Mesendoderm (in vitro differentiated cells): ENCODE measurements at regions not wholly inside any gene's neighbourhood (a gene's known extent, or its start where the extent isn't known, plus 50 kb on each side); places are given as distances from the start of the nearest gene placed in this dataset.
A peak's percentile ranks its signal among the peaks of the same experiment; 100 is the strongest.

ENCODE experiments used
- DNase-seq: peaks from one replicate; pipeline ENCODE4 v3.0.0; 2013
- H2AK5ac ChIP-seq: 2 replicates; pipeline ENCODE4 v1.6.1; 2013; ENCODE audit warnings: low read length, inconsistent platforms
- H2BK120ac ChIP-seq: 2 replicates; pipeline ENCODE4 v1.6.1; 2013; ENCODE audit warnings: low read depth, mild to moderate bottlenecking, low read length, moderate library complexity, mixed read lengths
- H2BK15ac ChIP-seq: replicated peaks from 2 replicates; pipeline ENCODE4 v1.6.1; 2013; ENCODE audit warnings: low read depth, mild to moderate bottlenecking, moderate library complexity
- H2BK5ac ChIP-seq: 2 replicates; pipeline ENCODE4 v1.6.1; 2013; ENCODE audit warnings: low read length, inconsistent platforms
- H3K18ac ChIP-seq: 2 replicates; pipeline ENCODE4 v1.6.1; 2013; ENCODE audit warnings: mild to moderate bottlenecking, low read length, mixed read lengths
- H3K23ac ChIP-seq: one replicate; pipeline ENCODE4 v1.6.1; 2013; ENCODE audit warnings: low read length
- H3K27ac ChIP-seq: 2 replicates; pipeline ENCODE4 v1.5.1; 2013; ENCODE audit warnings: low read depth, mild to moderate bottlenecking, inconsistent platforms, low read length, moderate library complexity
- H3K27me3 ChIP-seq: 2 replicates; pipeline ENCODE4 v1.6.1; 2013; ENCODE audit warnings: low read length, control low read depth, mild to moderate bottlenecking, inconsistent platforms; ENCODE audit not compliant: insufficient read depth, poor library complexity
- H3K36me3 ChIP-seq: 2 replicates; pipeline ENCODE4 v1.6.1; 2013; ENCODE audit warnings: low read length, inconsistent platforms; ENCODE audit not compliant: control insufficient read depth, insufficient read depth
- H3K4ac ChIP-seq: one replicate; pipeline ENCODE4 v1.6.1; 2013; ENCODE audit warnings: low read depth, mild to moderate bottlenecking, low read length, moderate library complexity
- H3K4me1 ChIP-seq: 2 replicates; pipeline ENCODE4 v1.6.1; 2013; ENCODE audit warnings: low read depth, low read length, inconsistent platforms; ENCODE audit not compliant: control insufficient read depth
- H3K4me2 ChIP-seq: 2 replicates; pipeline ENCODE4 v1.6.1; 2013; ENCODE audit warnings: low read length
- H3K4me3 ChIP-seq: 2 replicates; pipeline ENCODE4 v1.5.1; 2013; ENCODE audit warnings: mild to moderate bottlenecking, low read length
- H3K56ac ChIP-seq: one replicate; pipeline ENCODE4 v1.6.1; 2013; ENCODE audit warnings: low read length
- H3K79me1 ChIP-seq: 2 replicates; pipeline ENCODE4 v1.6.1; 2013; ENCODE audit warnings: low read length, inconsistent platforms
- H3K79me2 ChIP-seq: 2 replicates; pipeline ENCODE4 v1.6.1; 2013; ENCODE audit warnings: mild to moderate bottlenecking, low read length; ENCODE audit not compliant: control insufficient read depth, insufficient read depth
- H3K9ac ChIP-seq: 2 replicates; pipeline ENCODE4 v1.6.1; 2013; ENCODE audit warnings: low read length, inconsistent platforms
- H4K5ac ChIP-seq: one replicate; pipeline ENCODE4 v1.6.1; 2013; ENCODE audit warnings: low read length
- H4K8ac ChIP-seq: one replicate; pipeline ENCODE4 v1.6.1; 2013; ENCODE audit warnings: low read depth, mild to moderate bottlenecking, control low read depth, low read length, moderate library complexity
- WGBS: extraction: QIAGEN DNeasy Blood & Tissue Kit; methylation state at CpG from one replicate; pipeline ENCODE4 v1.1.7; 2013; ENCODE audit warnings: low lambda C conversion rate, missing lambda C conversion rate; ENCODE audit not compliant: insufficient coverage; ENCODE audit errors: extremely low coverage; 5-methylcytosine and 5-hydroxymethylcytosine counted together

DNA sequence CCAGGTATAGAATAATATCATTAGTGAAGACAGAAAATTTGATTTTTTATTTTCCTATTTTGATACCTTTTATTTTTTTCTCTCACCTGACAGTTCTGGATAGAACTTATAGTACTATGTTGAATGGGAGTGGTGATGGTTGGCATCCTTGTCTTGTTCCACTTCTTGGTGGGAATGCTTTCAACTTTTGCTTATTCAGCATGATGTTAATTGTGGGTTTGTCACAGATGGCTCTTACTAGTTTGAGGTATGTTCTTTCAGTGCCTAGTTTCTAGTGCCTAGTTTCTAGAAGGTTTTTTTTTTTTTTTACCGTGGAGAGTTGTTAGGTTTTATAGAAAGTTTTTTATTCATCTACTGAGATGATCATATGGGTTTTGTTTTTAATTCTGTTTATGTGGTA is 516.3 kb upstream of the NOVA1 start:
- no peak overlapping the region for H2BK5ac ChIP-seq
- no peak overlapping the region for H3K9ac ChIP-seq
- H3K4ac ChIP-seq, result no peak overlapping the region
- H3K23ac ChIP-seq, result no peak overlapping the region
- H3K4me1 ChIP-seq, result no peaks in the 10 kb centered on the region
- H4K5ac ChIP-seq, result no peak overlapping the region
- no peak overlapping the region for H2BK120ac ChIP-seq
- H4K8ac ChIP-seq, result no peak overlapping the region
- no peak overlapping the region for H2AK5ac ChIP-seq
- no peak overlapping the region for H3K4me3 ChIP-seq
- no peak overlapping the region for H2BK15ac ChIP-seq
- H3K27ac ChIP-seq, result no peak overlapping the region
- DNase-seq, result no peak
- no peak overlapping the region for H3K56ac ChIP-seq
- no peaks in the 10 kb centered on the region for H3K79me2 ChIP-seq
- no peaks in the 10 kb centered on the region for H3K36me3 ChIP-seq
- WGBS, result no CpG with 5 or more reads among the region's 1 CpG
- H3K4me2 ChIP-seq, result no peak overlapping the region
- no peaks in the 10 kb centered on the region for H3K27me3 ChIP-seq
- no peaks in the 10 kb centered on the region for H3K79me1 ChIP-seq
- no peak overlapping the region for H3K18ac ChIP-seq

DNA sequence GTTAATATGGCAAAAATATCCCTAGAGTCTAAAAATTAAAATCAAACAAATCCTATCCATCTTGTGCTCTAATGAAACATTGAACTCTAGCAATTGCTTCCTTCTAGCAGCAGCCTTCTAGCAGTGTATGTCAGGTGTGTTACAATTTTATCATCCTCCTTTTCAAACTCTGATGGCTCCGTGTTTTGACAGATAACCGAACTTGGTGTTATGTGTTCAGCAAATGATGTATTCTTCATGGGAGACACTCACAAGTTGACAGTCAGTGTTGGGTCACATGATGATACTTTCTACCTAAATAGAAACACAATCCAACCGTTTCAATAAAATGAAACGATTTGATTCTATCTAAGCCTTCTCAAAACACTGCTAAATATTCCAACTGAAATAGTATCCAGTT is 525.3 kb upstream of the NOVA1 start:
- no peaks in the 10 kb centered on the region for H3K36me3 ChIP-seq
- H2AK5ac ChIP-seq, result no peak overlapping the region
- no CpG with 5 or more reads among the region's 4 CpGs for WGBS

GRCh38 chr14:27127838-27128237 is 530.0 kb upstream of the NOVA1 start:
- H3K79me2 ChIP-seq, result no peaks in the 10 kb centered on the region
- WGBS, result no CpG with 5 or more reads among the region's 3 CpGs
- peak; percentile 29 for DNase-seq
- H3K79me1 ChIP-seq, result no peaks in the 10 kb centered on the region
- H3K4me2 ChIP-seq, result no peak overlapping the region
- H3K36me3 ChIP-seq, result no peaks in the 10 kb centered on the region
- H3K18ac ChIP-seq, result no peak overlapping the region
- H4K8ac ChIP-seq, result no peak overlapping the region
- H3K27ac ChIP-seq, result no peak overlapping the region
- no peak overlapping the region for H4K5ac ChIP-seq
- H3K4me1 ChIP-seq, result no peaks in the 10 kb centered on the region
- H3K56ac ChIP-seq, result no peak overlapping the region
- no peak overlapping the region for H2AK5ac ChIP-seq
- H3K4ac ChIP-seq, result no peak overlapping the region
- H3K27me3 ChIP-seq, result no peaks in the 10 kb centered on the region
- no peak overlapping the region for H2BK120ac ChIP-seq
- H3K4me3 ChIP-seq, result no peak overlapping the region
- no peak overlapping the region for H2BK15ac ChIP-seq
- H2BK5ac ChIP-seq, result no peak overlapping the region
- H3K23ac ChIP-seq, result no peak overlapping the region
- H3K9ac ChIP-seq, result no peak overlapping the region

More for the DNA sequence above, 525.3 kb upstream of the NOVA1 start:
- no peak overlapping the region for H3K4me3 ChIP-seq
- no peaks in the 10 kb centered on the region for H3K79me1 ChIP-seq
- H2BK15ac ChIP-seq, result no peak overlapping the region
- H4K8ac ChIP-seq, result no peak overlapping the region
- H3K4me2 ChIP-seq, result no peak overlapping the region
- H3K4me1 ChIP-seq, result no peaks in the 10 kb centered on the region
- no peak overlapping the region for H2BK5ac ChIP-seq
- H3K9ac ChIP-seq, result no peak overlapping the region
- H4K5ac ChIP-seq, result no peak overlapping the region
- DNase-seq, result no peak
- H2BK120ac ChIP-seq, result no peak overlapping the region
- no peak overlapping the region for H3K4ac ChIP-seq
- H3K27me3 ChIP-seq, result no peaks in the 10 kb centered on the region
- H3K18ac ChIP-seq, result no peak overlapping the region
- no peak overlapping the region for H3K56ac ChIP-seq
- no peak overlapping the region for H3K27ac ChIP-seq
- no peaks in the 10 kb centered on the region for H3K79me2 ChIP-seq
- H3K23ac ChIP-seq, result no peak overlapping the region

DNA sequence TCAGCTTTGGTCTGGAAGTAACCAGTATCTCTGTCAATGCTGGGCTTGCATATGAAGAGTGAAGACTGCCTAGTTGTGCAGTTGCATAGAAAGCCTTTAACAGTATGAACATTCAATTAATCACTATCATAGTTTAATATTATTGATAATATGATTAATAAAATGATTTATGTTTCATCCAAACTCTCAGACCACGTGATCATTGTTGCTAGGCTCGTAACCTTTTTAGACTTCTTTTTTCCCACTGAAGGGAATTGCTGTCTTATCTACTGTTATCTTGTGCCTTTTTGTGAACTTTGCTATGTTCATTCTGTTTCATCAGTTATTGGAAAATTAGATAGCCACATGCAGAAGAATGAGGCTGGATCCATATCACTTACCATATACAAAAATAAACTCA is 536.4 kb upstream of the NOVA1 start:
- H3K4ac ChIP-seq, result no peak overlapping the region
- no peak overlapping the region for H3K18ac ChIP-seq
- no peaks in the 10 kb centered on the region for H3K36me3 ChIP-seq
- H3K27ac ChIP-seq, result no peak overlapping the region
- H3K79me1 ChIP-seq, result no peaks in the 10 kb centered on the region
- H2AK5ac ChIP-seq, result no peak overlapping the region
- no peaks in the 10 kb centered on the region for H3K27me3 ChIP-seq
- no peak overlapping the region for H4K8ac ChIP-seq
- H2BK15ac ChIP-seq, result no peak overlapping the region
- no peak overlapping the region for H3K4me3 ChIP-seq
- no peak overlapping the region for H3K23ac ChIP-seq
- no CpG with 5 or more reads among the region's 2 CpGs for WGBS
- no peak overlapping the region for H4K5ac ChIP-seq
- H2BK5ac ChIP-seq, result no peak overlapping the region
- no peak for DNase-seq
- no peak overlapping the region for H3K56ac ChIP-seq
- no peaks in the 10 kb centered on the region for H3K4me1 ChIP-seq
- H3K4me2 ChIP-seq, result no peak overlapping the region
- H3K9ac ChIP-seq, result no peak overlapping the region
- no peaks in the 10 kb centered on the region for H3K79me2 ChIP-seq
- no peak overlapping the region for H2BK120ac ChIP-seq

DNA sequence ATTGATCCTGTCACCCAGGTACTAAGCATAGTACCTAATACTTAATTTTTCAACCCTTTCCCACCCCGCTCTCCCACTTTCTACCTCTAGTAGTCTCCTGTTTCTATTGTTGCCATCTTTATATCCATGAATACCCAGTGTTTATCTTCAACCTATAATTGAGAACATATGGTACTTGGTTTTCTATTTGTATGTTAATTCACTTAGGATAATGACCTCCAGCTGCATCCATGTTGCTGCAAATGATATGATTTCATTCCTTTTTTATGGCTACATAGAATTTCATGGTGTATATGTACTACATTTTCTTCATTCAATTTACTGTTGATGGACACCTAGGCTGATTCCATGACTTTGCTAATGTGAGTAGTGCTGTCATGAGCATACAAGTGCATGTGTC is 547.3 kb upstream of the NOVA1 start:
- no peak for DNase-seq
- Histone ChIP-seq H3K79me2 (no peaks in the 10 kb centered on the region), H4K5ac (no peak overlapping the region), H3K36me3 (no peaks in the 10 kb centered on the region), H2BK15ac (no peak overlapping the region), H3K18ac (no peak overlapping the region), H2BK120ac (no peak overlapping the region), H2BK5ac (no peak overlapping the region), H3K27me3 (no peaks in the 10 kb centered on the region), H3K4me2 (no peak overlapping the region), H3K56ac (no peak overlapping the region), H3K23ac (no peak overlapping the region), H3K27ac (no peak overlapping the region), H4K8ac (no peak overlapping the region), H3K9ac (no peak overlapping the region), H3K4ac (no peak overlapping the region), H2AK5ac (no peak overlapping the region), H3K4me3 (no peak overlapping the region), H3K79me1 (no peaks in the 10 kb centered on the region), H3K4me1 (no peaks in the 10 kb centered on the region)
- no CpG with 5 or more reads among the region's 1 CpG for WGBS

GRCh38 chr14:27148143-27148542 is 550.3 kb upstream of the NOVA1 start:
- Histone ChIP-seq H2BK5ac (no peak overlapping the region), H3K23ac (no peak overlapping the region), H2AK5ac (no peak overlapping the region), H3K79me1 (no peaks in the 10 kb centered on the region), H4K8ac (no peak overlapping the region), H3K27ac (no peak overlapping the region), H3K36me3 (no peaks in the 10 kb centered on the region), H3K56ac (no peak overlapping the region), H2BK15ac (no peak overlapping the region), H4K5ac (no peak overlapping the region), H3K4me1 (no peaks in the 10 kb centered on the region), H3K27me3 (no peaks in the 10 kb centered on the region), H3K9ac (no peak overlapping the region), H2BK120ac (no peak overlapping the region), H3K4ac (no peak overlapping the region), H3K4me3 (no peak overlapping the region), H3K79me2 (no peaks in the 10 kb centered on the region), H3K18ac (no peak overlapping the region), H3K4me2 (no peak overlapping the region)
- no peak for DNase-seq
